ENCODE measurements at regions not wholly inside any gene's neighbourhood (a gene's known extent, or its start where the extent isn't known, plus 50 kb on each side); places are given as distances from the start of the nearest gene placed in this dataset.

- no peak for DNase-seq (ENCODE audit: extremely low spot score)
- CTCF ChIA-PET, result interaction anchor here (1.0 to 1.5 kb wide), 3 partner anchors 14 to 155 kb away, joined by 3 read pairs; no protein-coding TSS in a partner anchor
- POLR2A ChIA-PET, result no interaction called here
- no peak for TF ChIP-seq CTCF (IDR thresholded peaks at IDR 0.05; ENCODE audit: control extremely low read depth, extremely low read depth, low read depth, missing control alignments)
Observed at GRCh38 chr12:65764325-65764724, 60.0 kb upstream of the HMGA2 start.

- CTCF ChIA-PET, result interaction anchor here (1.0 to 1.5 kb wide), 5 partner anchors 10 to 154 kb away, joined by 3 to 4 read pairs (median 3); no protein-coding TSS in a partner anchor
- no peak for DNase-seq (ENCODE audit: extremely low spot score)
- POLR2A ChIA-PET, result no interaction called here
- no peak for TF ChIP-seq CTCF (IDR thresholded peaks at IDR 0.05; ENCODE audit: control extremely low read depth, extremely low read depth, low read depth, missing control alignments)
Observed at GRCh38 chr12:65765436-65765813, 58.9 kb upstream of the HMGA2 start.

- POLR2A ChIA-PET, result no interaction called here
- TF ChIP-seq CTCF (IDR thresholded peaks at IDR 0.05; ENCODE audit: control extremely low read depth, extremely low read depth, low read depth, missing control alignments), result no peak
- DNase-seq (ENCODE audit: extremely low spot score), result no peak
- CTCF ChIA-PET, result interaction anchor here (1.2 to 2.6 kb wide), 2 partner anchors 10 to 11 kb away, joined by 4 to 14 read pairs; no protein-coding TSS in a partner anchor
Observed at GRCh38 chr12:65769880-65770279, 54.4 kb upstream of the HMGA2 start.

All from GM10248 (cell line).